ENCODE measurements at regions not wholly inside any gene's neighbourhood (a gene's known extent, or its start where the extent isn't known, plus 50 kb on each side); places are given as distances from the start of the nearest gene placed in this dataset.
"Not testable (repeated sequence)": the region's sequence is repeated elsewhere in the genome, so short reads cannot be mapped to it uniquely, and the experiment has no call there.

GRCh38 chr10:89985446-89985845, 284.1 kb downstream of the KIF20B start:
- ChIA-PET CTCF (no interaction called here), POLR2A (no interaction called here)
- Mint-ChIP-seq H3K9me3 (peaks cover 6% of the 10 kb centered on the region), H3K36me3 (no peaks in the 10 kb centered on the region), H3K4me3 (no peak overlapping the region), H3K4me1 (peaks cover 31% of the 10 kb centered on the region), H3K27me3 (ENCODE audit: low read depth) (peaks cover 55% of the 10 kb centered on the region), H3K27ac (no peak overlapping the region)
- DNase-seq (ENCODE audit: low spot score) = no peak
- no peak for ATAC-seq
- TF ChIP-seq ZBTB43 (CRISPR knock-in tag; IDR thresholded peaks at IDR 0.05) = no peak
- no peak for TF ChIP-seq ZNF532 (CRISPR knock-in tag; IDR thresholded peaks at IDR 0.05; ENCODE audit: borderline replicate concordance)
- no peak for TF ChIP-seq ZNF416 (CRISPR knock-in tag; IDR thresholded peaks at IDR 0.05)
- TF ChIP-seq ZNF317 (CRISPR knock-in tag; IDR thresholded peaks at IDR 0.05; ENCODE audit: borderline replicate concordance, low read depth) = no peak
- no peak for TF ChIP-seq PRDM15 (CRISPR knock-in tag; IDR thresholded peaks at IDR 0.05)
- TF ChIP-seq ZMAT4 (CRISPR knock-in tag; IDR thresholded peaks at IDR 0.05) = no peak
- TF ChIP-seq GABPB1 (CRISPR knock-in tag; IDR thresholded peaks at IDR 0.05) = no peak

GRCh38 chr10:89988361-89988760, 287.0 kb downstream of the KIF20B start:
- H3K4me1 Mint-ChIP-seq; CTCF ChIA-PET; H3K36me3 Mint-ChIP-seq; ATAC-seq; H3K4me3 Mint-ChIP-seq; POLR2A ChIA-PET; H3K27ac Mint-ChIP-seq; H3K9me3 Mint-ChIP-seq; DNase-seq (ENCODE audit: low spot score): not testable (repeated sequence)
- peaks cover 26% of the 10 kb centered on the region for H3K27me3 Mint-ChIP-seq (ENCODE audit: low read depth)

- no peak overlapping the region for H3K4me3 Mint-ChIP-seq
- CTCF ChIA-PET = no interaction called here
- no peak for DNase-seq (ENCODE audit: low spot score)
- no peaks in the 10 kb centered on the region for H3K4me1 Mint-ChIP-seq
- POLR2A ChIA-PET = no interaction called here
- H3K27me3 Mint-ChIP-seq (ENCODE audit: low read depth) = no peaks in the 10 kb centered on the region; the same call in 1 of the 2 replicates
- TF ChIP-seq ELF4 (CRISPR knock-in tag; IDR thresholded peaks at IDR 0.05; ENCODE audit: low read depth) (no peak), ATF2 (CRISPR knock-in tag; IDR thresholded peaks at IDR 0.05; ENCODE audit: borderline replicate concordance, low read depth) (no peak), ZMAT4 (CRISPR knock-in tag; IDR thresholded peaks at IDR 0.05) (no peak)
- no peak for ATAC-seq
- H3K27ac Mint-ChIP-seq = no peak overlapping the region
- H3K9me3 Mint-ChIP-seq = peaks cover 21% of the 10 kb centered on the region
- H3K36me3 Mint-ChIP-seq = no peaks in the 10 kb centered on the region
Observed at GRCh38 chr10:89992575-89992974, 291.2 kb downstream of the KIF20B start.

Data from WTC11 (cell line).